Astrocyte (in vitro differentiated cells and primary cell): ENCODE measurements at regions not wholly inside any gene's neighbourhood (a gene's known extent, or its start where the extent isn't known, plus 50 kb on each side); places are given as distances from the start of the nearest gene placed in this dataset.
A peak's percentile ranks its signal among the peaks of the same experiment; 100 is the strongest.

ENCODE experiments used
- EZH2 ChIP-seq: IDR thresholded peaks from 2 replicates; pipeline ENCODE4 v1.6.1; 2012; ENCODE audit warnings: mild to moderate bottlenecking, low read length, inconsistent platforms; ENCODE audit not compliant: insufficient read depth
- TF ChIP-seq, protein P1 (sequence below): IDR thresholded peaks from 2 replicates; pipeline ENCODE4 v1.5.1; 2011; ENCODE audit warnings: low read depth, mild to moderate bottlenecking, inconsistent platforms, low read length, moderate library complexity; ENCODE audit not compliant: insufficient read depth

DNA sequence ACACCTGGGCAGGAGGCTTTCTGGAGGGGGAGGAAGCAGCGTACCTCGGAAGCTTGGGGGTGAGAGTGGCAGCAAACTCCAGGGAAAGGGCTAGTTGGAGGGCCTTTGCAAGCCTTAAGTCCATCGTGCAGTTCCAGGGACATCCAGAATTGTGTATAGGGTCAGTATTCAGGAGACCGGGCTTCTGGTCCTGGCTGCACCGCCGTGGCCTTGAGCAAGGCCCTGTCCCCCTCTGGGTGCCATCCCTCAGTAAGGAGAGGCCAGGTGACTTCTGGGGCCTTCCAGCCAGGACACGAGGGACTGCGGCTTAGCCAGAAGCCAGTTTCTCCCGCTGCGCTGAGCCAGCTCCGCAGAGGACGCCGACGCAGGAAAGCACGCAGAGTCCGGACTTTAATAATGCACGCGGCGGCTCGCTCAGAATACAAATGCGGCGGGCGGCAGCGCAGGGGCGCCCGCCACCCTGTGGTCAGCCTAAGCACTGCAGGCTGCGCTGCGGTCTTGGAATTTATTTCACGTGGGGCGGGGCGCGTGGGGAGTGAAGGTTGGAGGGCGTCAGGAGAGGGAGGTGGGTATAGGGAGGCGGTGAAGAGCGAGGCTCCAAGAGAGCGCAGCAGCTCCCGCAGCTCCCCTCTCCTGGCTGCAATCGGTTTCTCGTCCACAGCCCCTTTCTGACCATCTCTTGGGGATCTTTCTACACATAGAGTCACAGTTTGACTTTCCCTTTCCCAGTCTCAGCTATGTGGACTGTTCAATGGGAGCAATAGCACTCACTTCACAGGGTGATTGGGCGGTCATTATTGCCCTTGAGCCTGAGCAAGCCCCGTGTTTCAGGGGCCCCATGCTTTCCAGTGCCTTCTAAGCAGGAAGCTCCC is 94.1 kb upstream of the GPR50 start:
- TF ChIP-seq, protein P1, sequence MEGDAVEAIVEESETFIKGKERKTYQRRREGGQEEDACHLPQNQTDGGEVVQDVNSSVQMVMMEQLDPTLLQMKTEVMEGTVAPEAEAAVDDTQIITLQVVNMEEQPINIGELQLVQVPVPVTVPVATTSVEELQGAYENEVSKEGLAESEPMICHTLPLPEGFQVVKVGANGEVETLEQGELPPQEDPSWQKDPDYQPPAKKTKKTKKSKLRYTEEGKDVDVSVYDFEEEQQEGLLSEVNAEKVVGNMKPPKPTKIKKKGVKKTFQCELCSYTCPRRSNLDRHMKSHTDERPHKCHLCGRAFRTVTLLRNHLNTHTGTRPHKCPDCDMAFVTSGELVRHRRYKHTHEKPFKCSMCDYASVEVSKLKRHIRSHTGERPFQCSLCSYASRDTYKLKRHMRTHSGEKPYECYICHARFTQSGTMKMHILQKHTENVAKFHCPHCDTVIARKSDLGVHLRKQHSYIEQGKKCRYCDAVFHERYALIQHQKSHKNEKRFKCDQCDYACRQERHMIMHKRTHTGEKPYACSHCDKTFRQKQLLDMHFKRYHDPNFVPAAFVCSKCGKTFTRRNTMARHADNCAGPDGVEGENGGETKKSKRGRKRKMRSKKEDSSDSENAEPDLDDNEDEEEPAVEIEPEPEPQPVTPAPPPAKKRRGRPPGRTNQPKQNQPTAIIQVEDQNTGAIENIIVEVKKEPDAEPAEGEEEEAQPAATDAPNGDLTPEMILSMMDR: peak; percentile 52
- TF ChIP-seq EZH2: no peak
